Naive thymus-derived CD4-positive, alpha-beta T cell (primary cell): ENCODE measurements at regions not wholly inside any gene's neighbourhood (a gene's known extent, or its start where the extent isn't known, plus 50 kb on each side); places are given as distances from the start of the nearest gene placed in this dataset.

ENCODE experiments used
- ATAC-seq: fragments of 150-1000 bp; cut with Tn5 transposase; 2 replicates; pipeline ENCODE4 v1.10.0; 2021; ENCODE audit warnings: mild to moderate bottlenecking, moderate library complexity
- CTCF ChIA-PET: fragments of 350-600 bp; sonication (Branson Sonifier 250); formaldehyde crosslinking; loops from one replicate; lab custom pipeline; 2021; ENCODE audit warnings: antibody characterized with exemption; lab: Charles Lee
- POLR2A ChIA-PET: fragments of 350-600 bp; sonication (Branson Sonifier 250); formaldehyde crosslinking; loops from one replicate; lab custom pipeline; 2021; ENCODE audit warnings: antibody characterized with exemption, inconsistent platforms; lab: Charles Lee
- DNase-seq, 9 donors: peaks; one replicate each; pipeline versions ENCODE4 v3.0.0 to v3.0.0-alpha.2; 2020 to 2022; ENCODE audit warnings: mixed read lengths in 1 of 9
- H3K27ac ChIP-seq: one replicate; pipeline ENCODE4 v1.7.0; 2013; ENCODE audit warnings: mild to moderate bottlenecking, low read depth, low read length, moderate library complexity
- H3K27me3 ChIP-seq, 2 donors: one replicate each; pipeline ENCODE4 v1.7.0; 2013; ENCODE audit warnings: low read length in 2 of 2, mild to moderate bottlenecking in 2 of 2, moderate library complexity in 2 of 2; ENCODE audit not compliant: control insufficient read depth in 2 of 2, insufficient read depth in 2 of 2
- H3K36me3 ChIP-seq, 3 experiments: 1 replicate in 2 of 3; 2 replicates in 1 of 3; pipeline ENCODE4 v1.7.0; 2013; ENCODE audit warnings: low read length in 3 of 3, mild to moderate bottlenecking in 3 of 3, moderate library complexity in 1 of 3; ENCODE audit not compliant: insufficient read depth in 3 of 3, control insufficient read depth in 2 of 3
- H3K4me1 ChIP-seq, 2 donors: one replicate each; pipeline ENCODE4 v1.7.0; 2013; ENCODE audit warnings: low read length in 2 of 2, mild to moderate bottlenecking in 2 of 2, moderate library complexity in 1 of 2; ENCODE audit not compliant: control insufficient read depth in 2 of 2, insufficient read depth in 2 of 2
- H3K4me3 ChIP-seq: 2 replicates; pipeline ENCODE4 v1.7.0; 2013; ENCODE audit warnings: mild to moderate bottlenecking, low read length
- H3K9me3 ChIP-seq, 3 experiments: 1 replicate in 2 of 3; 2 replicates in 1 of 3; pipeline ENCODE4 v1.7.0; 2013; ENCODE audit warnings: low read length in 3 of 3; ENCODE audit not compliant: control insufficient read depth in 2 of 3
- H3K27ac Mint-ChIP-seq, 9 donors: one replicate each; pipeline ENCODE4 v1.8.0; 2020 to 2022; ENCODE audit warnings: mixed read lengths in 9 of 9, mild to moderate bottlenecking in 8 of 9, moderate library complexity in 5 of 9, inconsistent platforms in 2 of 9
- H3K27me3 Mint-ChIP-seq, 5 donors: one replicate each; pipeline ENCODE4 v1.8.0; 2021 to 2022; ENCODE audit warnings: mixed read lengths in 5 of 5, mild to moderate bottlenecking in 1 of 5
- H3K36me3 Mint-ChIP-seq, 5 donors: one replicate each; pipeline ENCODE4 v1.8.0; 2020 to 2022; ENCODE audit warnings: mixed read lengths in 5 of 5, mild to moderate bottlenecking in 3 of 5, inconsistent platforms in 1 of 5
- H3K4me1 Mint-ChIP-seq, 7 donors: one replicate each; pipeline ENCODE4 v1.8.0; 2020 to 2022; ENCODE audit warnings: mixed read lengths in 7 of 7, mild to moderate bottlenecking in 3 of 7, inconsistent platforms in 1 of 7
- H3K4me3 Mint-ChIP-seq, 10 donors: one replicate each; pipeline ENCODE4 v1.8.0; 2020 to 2022; ENCODE audit warnings: mild to moderate bottlenecking in 10 of 10, mixed read lengths in 10 of 10, moderate library complexity in 6 of 10, inconsistent platforms in 2 of 10
- H3K9me3 Mint-ChIP-seq, 11 donors: one replicate each; pipeline ENCODE4 v1.8.0; 2020 to 2022; ENCODE audit warnings: mixed read lengths in 11 of 11, mild to moderate bottlenecking in 4 of 11, inconsistent platforms in 1 of 11, moderate library complexity in 1 of 11
- intact Hi-C, 2 donors: fragments of 100-400 bp; cut with micrococcal nuclease; formaldehyde crosslinking; loops; one replicate each; pipeline ENCODE4 v1.15.1; 2023

DNA sequence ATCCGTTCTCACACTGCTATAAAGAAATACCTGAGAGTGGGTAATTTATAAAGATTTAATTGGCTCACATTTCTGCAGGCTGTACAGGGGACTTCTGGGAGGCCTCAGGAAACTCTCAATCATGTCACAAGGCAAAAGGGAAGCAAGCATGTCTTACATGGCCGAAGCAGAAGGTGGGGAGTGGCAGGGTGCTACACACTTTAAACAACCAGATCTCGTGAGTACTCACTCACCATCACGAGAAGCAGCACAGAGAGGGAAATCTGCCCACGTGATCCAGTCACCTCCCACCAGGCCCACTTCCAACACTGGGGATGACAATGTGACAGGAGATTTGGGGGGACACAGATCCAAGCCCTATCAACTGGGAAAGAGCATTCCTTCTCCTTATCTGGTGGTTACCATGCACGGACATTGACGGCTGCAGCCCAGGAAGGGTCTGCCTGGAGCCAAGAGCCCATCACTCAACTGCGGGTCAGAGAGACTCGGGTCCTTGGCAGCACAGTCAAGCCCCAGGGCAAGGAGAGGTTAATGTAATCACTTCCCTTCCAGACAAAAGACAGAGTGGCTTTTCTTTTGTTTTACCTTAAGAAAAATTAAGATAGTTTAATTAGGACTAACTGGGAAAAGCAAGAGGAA lies 112.3 kb upstream of the CST7 start:
- DNase-seq (no peak), ATAC-seq (no peak)
- ChIA-PET CTCF (no interaction called here), POLR2A (no interaction called here)
- Mint-ChIP-seq H3K9me3 (no peaks in the 10 kb centered on the region), H3K4me1 (no peaks in the 10 kb centered on the region), H3K27ac (no peak overlapping the region), H3K4me3 (no peak overlapping the region), H3K36me3 (no peaks in the 10 kb centered on the region), H3K27me3 (peaks cover 0 to 18% (median 7%) of the 10 kb centered on the region in 5 donors)
- intact Hi-C loops = no loop called here
- H3K4me1 ChIP-seq = no peaks in the 10 kb centered on the region
- H3K36me3 ChIP-seq = no peaks in the 10 kb centered on the region
- no peak overlapping the region for H3K4me3 ChIP-seq
- no peaks in the 10 kb centered on the region for H3K27me3 ChIP-seq
- H3K9me3 ChIP-seq = no peaks in the 10 kb centered on the region
- no peak overlapping the region for H3K27ac ChIP-seq

GRCh38 chr20:24837781-24838450 lies 111.2 kb upstream of the CST7 start:
- no peaks in the 10 kb centered on the region for H3K36me3 Mint-ChIP-seq
- H3K36me3 ChIP-seq = no peaks in the 10 kb centered on the region
- no peaks in the 10 kb centered on the region for H3K4me1 Mint-ChIP-seq
- H3K27ac ChIP-seq = no peak overlapping the region
- no peak overlapping the region for H3K4me3 ChIP-seq
- no peak for ATAC-seq
- H3K9me3 Mint-ChIP-seq = no peaks in the 10 kb centered on the region
- POLR2A ChIA-PET = no interaction called here
- H3K4me1 ChIP-seq = no peaks in the 10 kb centered on the region
- DNase-seq = no peak
- peaks cover 0 to 2% of the 10 kb centered on the region in 2 donors for H3K27me3 ChIP-seq
- no peaks in the 10 kb centered on the region for H3K9me3 ChIP-seq
- H3K27ac Mint-ChIP-seq = no peak overlapping the region
- peaks cover 5 to 21% (median 17%) of the 10 kb centered on the region in 5 donors for H3K27me3 Mint-ChIP-seq
- H3K4me3 Mint-ChIP-seq = no peak overlapping the region
- intact Hi-C loops = no loop called here
- CTCF ChIA-PET = no interaction called here

DNA sequence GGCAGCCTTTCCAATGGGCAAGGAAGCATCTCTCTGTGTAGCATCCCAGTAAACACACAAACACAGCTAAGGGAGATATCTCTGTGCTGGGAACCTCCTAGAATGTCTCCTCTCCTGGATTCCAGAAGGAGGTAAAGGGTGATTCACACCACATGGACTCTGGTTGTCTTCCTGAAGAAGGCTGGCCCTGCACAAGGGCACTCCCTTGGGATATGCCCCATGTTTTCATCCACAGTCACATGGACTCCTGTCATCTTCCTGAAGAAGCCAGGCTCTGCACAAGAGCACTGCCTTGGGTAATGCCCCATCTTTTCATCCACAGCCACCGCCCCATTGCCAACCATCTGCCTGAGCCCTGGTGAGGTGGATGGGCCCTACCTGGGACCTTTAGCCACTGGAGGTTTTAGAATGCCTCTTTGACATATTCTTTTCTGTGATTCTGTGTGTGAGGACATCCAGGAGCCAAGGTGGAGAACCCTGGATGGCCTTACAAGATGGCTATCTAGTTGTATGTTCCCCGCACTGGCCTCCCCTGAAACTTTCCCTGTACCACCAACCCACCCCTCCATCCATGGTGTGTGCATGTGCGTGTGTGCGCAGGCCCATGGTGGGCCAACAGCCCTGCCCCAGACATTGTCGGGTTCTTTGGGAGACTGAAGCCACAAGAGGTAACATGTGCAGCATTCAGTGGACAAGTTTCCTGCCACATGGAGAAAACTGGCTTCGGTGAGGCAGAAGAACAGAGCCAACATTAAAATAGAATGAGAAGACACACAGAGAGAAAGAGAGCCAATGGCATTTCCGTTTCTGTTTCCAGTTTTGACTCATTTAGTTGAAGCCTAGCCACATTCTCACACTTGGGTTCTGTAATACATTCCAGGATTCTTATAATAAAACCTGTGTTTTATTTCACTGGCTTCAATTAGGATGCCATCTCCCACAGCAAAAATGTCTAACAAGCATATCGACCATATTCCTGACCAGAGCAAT lies 110.2 kb upstream of the CST7 start:
- Mint-ChIP-seq H3K36me3 (no peaks in the 10 kb centered on the region), H3K4me3 (no peak overlapping the region), H3K27ac (no peak overlapping the region), H3K27me3 (peaks cover 9 to 26% (median 17%) of the 10 kb centered on the region in 5 donors), H3K4me1 (no peaks in the 10 kb centered on the region), H3K9me3 (no peaks in the 10 kb centered on the region)
- Histone ChIP-seq H3K36me3 (no peaks in the 10 kb centered on the region), H3K9me3 (no peaks in the 10 kb centered on the region), H3K4me3 (no peak overlapping the region), H3K27me3 (peaks cover 0 to 2% of the 10 kb centered on the region in 2 donors), H3K4me1 (no peaks in the 10 kb centered on the region), H3K27ac (no peak overlapping the region)
- no peak for DNase-seq
- intact Hi-C loops = no loop called here
- no peak for ATAC-seq
- ChIA-PET CTCF (no interaction called here), POLR2A (no interaction called here)

GRCh38 chr20:24840121-24840713 lies 108.9 kb upstream of the CST7 start:
- no peak overlapping the region for H3K27ac Mint-ChIP-seq
- ATAC-seq (no peak), DNase-seq (no peak)
- Histone ChIP-seq H3K27ac (no peak overlapping the region), H3K27me3 (peaks cover 0 to 2% of the 10 kb centered on the region in 2 donors), H3K4me1 (no peaks in the 10 kb centered on the region), H3K36me3 (no peaks in the 10 kb centered on the region), H3K9me3 (no peaks in the 10 kb centered on the region), H3K4me3 (no peak overlapping the region)
- peaks cover 9 to 30% (median 19%) of the 10 kb centered on the region in 5 donors for H3K27me3 Mint-ChIP-seq
- H3K4me3 Mint-ChIP-seq = no peak overlapping the region
- ChIA-PET CTCF (no interaction called here), POLR2A (no interaction called here)
- no peaks in the 10 kb centered on the region for H3K36me3 Mint-ChIP-seq
- H3K4me1 Mint-ChIP-seq = no peaks in the 10 kb centered on the region
- intact Hi-C loops = no loop called here
- H3K9me3 Mint-ChIP-seq = peaks cover 0 to 1% (median 0%) of the 10 kb centered on the region in 11 donors

- H3K27ac ChIP-seq = no peak overlapping the region
- peaks cover 0 to 2% of the 10 kb centered on the region in 2 donors for H3K27me3 ChIP-seq
- Mint-ChIP-seq H3K4me3 (no peak overlapping the region), H3K36me3 (peaks cover 0 to 3% (median 0%) of the 10 kb centered on the region in 5 donors), H3K4me1 (no peaks in the 10 kb centered on the region), H3K27me3 (peaks cover 21 to 38% (median 25%) of the 10 kb centered on the region in 5 donors), H3K9me3 (peaks cover 0 to 20% (median 9%) of the 10 kb centered on the region in 11 donors), H3K27ac (no peak overlapping the region)
- ChIA-PET POLR2A (no interaction called here), CTCF (no interaction called here)
- no peak overlapping the region for H3K4me3 ChIP-seq
- intact Hi-C loops = no loop called here
- no peaks in the 10 kb centered on the region for H3K9me3 ChIP-seq
- H3K36me3 ChIP-seq = no peaks in the 10 kb centered on the region
- no peak for DNase-seq
- ATAC-seq = peak; percentile 6
- no peaks in the 10 kb centered on the region for H3K4me1 ChIP-seq
These were observed 106.7 kb upstream of the CST7 start for GRCh38 chr20:24842274-24842917.
